Neural progenitor cell (in vitro differentiated cells): ENCODE measurements at regions not wholly inside any gene's neighbourhood (a gene's known extent, or its start where the extent isn't known, plus 50 kb on each side); places are given as distances from the start of the nearest gene placed in this dataset.

ENCODE experiments used
- DNase-seq: peaks from one replicate; pipeline ENCODE4 v3.0.0-alpha.2; 2016; ENCODE audit warnings: low spot score
- H2AFZ ChIP-seq: fragments of 200-600 bp; sonication (generic); replicated peaks from 2 replicates; pipeline ENCODE4 v1.6.1; 2016; ENCODE audit warnings: antibody characterized with exemption
- H3F3A ChIP-seq: fragments of 200-600 bp; sonication (generic); 2 replicates; pipeline ENCODE4 v1.6.1; 2016; ENCODE audit warnings: antibody characterized with exemption, low read depth
- H3K27ac ChIP-seq: fragments of 200-600 bp; sonication (generic); 2 replicates; pipeline ENCODE4 v1.5.1; 2016; ENCODE audit warnings: mild to moderate bottlenecking
- H3K27me3 ChIP-seq: fragments of 200-600 bp; sonication (generic); 2 replicates; pipeline ENCODE4 v1.6.1; 2016; ENCODE audit warnings: mild to moderate bottlenecking, moderate library complexity
- H3K36me3 ChIP-seq: fragments of 200-600 bp; sonication (generic); 2 replicates; pipeline ENCODE4 v1.5.1; 2016
- H3K4me1 ChIP-seq: fragments of 200-600 bp; sonication (generic); 2 replicates; pipeline ENCODE4 v1.6.1; 2016; ENCODE audit warnings: mixed run types
- H3K4me2 ChIP-seq: fragments of 200-600 bp; sonication (generic); 2 replicates; pipeline ENCODE4 v1.6.1; 2016
- H3K4me3 ChIP-seq: fragments of 200-600 bp; sonication (generic); 2 replicates; pipeline ENCODE4 v1.5.1; 2016
- H3K79me2 ChIP-seq: fragments of 200-600 bp; sonication (generic); 2 replicates; pipeline ENCODE4 v1.6.1; 2016; ENCODE audit warnings: low read depth
- H3K9ac ChIP-seq: fragments of 200-600 bp; sonication (generic); 2 replicates; pipeline ENCODE4 v1.6.1; 2016
- H3K9me3 ChIP-seq: fragments of 200-600 bp; sonication (generic); 2 replicates; pipeline ENCODE4 v1.5.1; 2016; ENCODE audit warnings: low read depth
- H4K20me1 ChIP-seq: fragments of 200-600 bp; sonication (generic); 2 replicates; pipeline ENCODE4 v1.6.1; 2016; ENCODE audit warnings: low read depth
- H3K27ac Mint-ChIP-seq: 3 replicates; pipeline ENCODE4 v1.8.0; 2021; ENCODE audit warnings: mixed read lengths
- H3K27me3 Mint-ChIP-seq: 2 replicates; pipeline ENCODE4 v1.8.0; 2022; ENCODE audit warnings: low read depth, mild to moderate bottlenecking, inconsistent platforms, moderate library complexity, mixed read lengths; ENCODE audit not compliant: insufficient read depth
- H3K36me3 Mint-ChIP-seq: 3 replicates; pipeline ENCODE4 v1.8.0; 2021; ENCODE audit warnings: mixed read lengths
- H3K4me1 Mint-ChIP-seq: 3 replicates; pipeline ENCODE4 v1.8.0; 2021; ENCODE audit warnings: mixed read lengths
- H3K4me3 Mint-ChIP-seq: 3 replicates; pipeline ENCODE4 v1.8.0; 2021; ENCODE audit warnings: mild to moderate bottlenecking, moderate library complexity, mixed read lengths
- H3K9me3 Mint-ChIP-seq: 3 replicates; pipeline ENCODE4 v1.8.0; 2020; ENCODE audit warnings: mixed read lengths
- EZH2 ChIP-seq: fragments of 200-600 bp; sonication (generic); IDR thresholded peaks from 2 replicates; pipeline ENCODE4 v1.6.1; 2017; ENCODE audit warnings: antibody characterized with exemption, mild to moderate bottlenecking, moderate library complexity
- EZH2phosphoT487 ChIP-seq: fragments of 200-600 bp; sonication (generic); IDR thresholded peaks from 2 replicates; pipeline ENCODE4 v1.6.1; 2017; ENCODE audit warnings: antibody characterized with exemption
- TF ChIP-seq, protein P1 (sequence below): fragments of 200-600 bp; sonication (generic); IDR thresholded peaks from 2 replicates; pipeline ENCODE4 v1.5.1; 2017; ENCODE audit warnings: antibody characterized with exemption, mild to moderate bottlenecking

- H3K4me1 Mint-ChIP-seq: peaks cover 13% of the 10 kb centered on the region
- Histone ChIP-seq H3K27me3 (no peaks in the 10 kb centered on the region), H3F3A (no peaks in the 10 kb centered on the region), H3K27ac (no peak overlapping the region), H3K9me3 (no peaks in the 10 kb centered on the region), H3K4me2 (no peak overlapping the region), H3K4me3 (no peak overlapping the region), H3K9ac (no peak overlapping the region), H3K36me3 (no peaks in the 10 kb centered on the region), H3K4me1 (peaks cover 7% of the 10 kb centered on the region), H4K20me1 (no peaks in the 10 kb centered on the region), H3K79me2 (no peaks in the 10 kb centered on the region), H2AFZ (no peak overlapping the region)
- DNase-seq: no peak
- no peak for TF ChIP-seq EZH2phosphoT487
- TF ChIP-seq EZH2: no peak
- TF ChIP-seq, protein P1, sequence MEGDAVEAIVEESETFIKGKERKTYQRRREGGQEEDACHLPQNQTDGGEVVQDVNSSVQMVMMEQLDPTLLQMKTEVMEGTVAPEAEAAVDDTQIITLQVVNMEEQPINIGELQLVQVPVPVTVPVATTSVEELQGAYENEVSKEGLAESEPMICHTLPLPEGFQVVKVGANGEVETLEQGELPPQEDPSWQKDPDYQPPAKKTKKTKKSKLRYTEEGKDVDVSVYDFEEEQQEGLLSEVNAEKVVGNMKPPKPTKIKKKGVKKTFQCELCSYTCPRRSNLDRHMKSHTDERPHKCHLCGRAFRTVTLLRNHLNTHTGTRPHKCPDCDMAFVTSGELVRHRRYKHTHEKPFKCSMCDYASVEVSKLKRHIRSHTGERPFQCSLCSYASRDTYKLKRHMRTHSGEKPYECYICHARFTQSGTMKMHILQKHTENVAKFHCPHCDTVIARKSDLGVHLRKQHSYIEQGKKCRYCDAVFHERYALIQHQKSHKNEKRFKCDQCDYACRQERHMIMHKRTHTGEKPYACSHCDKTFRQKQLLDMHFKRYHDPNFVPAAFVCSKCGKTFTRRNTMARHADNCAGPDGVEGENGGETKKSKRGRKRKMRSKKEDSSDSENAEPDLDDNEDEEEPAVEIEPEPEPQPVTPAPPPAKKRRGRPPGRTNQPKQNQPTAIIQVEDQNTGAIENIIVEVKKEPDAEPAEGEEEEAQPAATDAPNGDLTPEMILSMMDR: no peak
- H3K36me3 Mint-ChIP-seq: no peaks in the 10 kb centered on the region
- no peaks in the 10 kb centered on the region for H3K9me3 Mint-ChIP-seq
- no peak overlapping the region for H3K4me3 Mint-ChIP-seq
- peaks cover 8% of the 10 kb centered on the region for H3K27me3 Mint-ChIP-seq
- no peak overlapping the region for H3K27ac Mint-ChIP-seq
Measured at GRCh38 chr3:135328036-135328435, 533.0 kb downstream of the EPHB1 start.

GRCh38 chr3:135329479-135329878 lies 534.4 kb downstream of the EPHB1 start:
- Mint-ChIP-seq H3K4me1 (peaks cover 13% of the 10 kb centered on the region), H3K36me3 (no peaks in the 10 kb centered on the region), H3K4me3 (no peak overlapping the region), H3K27me3 (peaks cover 8% of the 10 kb centered on the region), H3K9me3 (no peaks in the 10 kb centered on the region), H3K27ac (no peak overlapping the region)
- Histone ChIP-seq H3K79me2 (no peaks in the 10 kb centered on the region), H3K9me3 (no peaks in the 10 kb centered on the region), H3K4me2 (no peak overlapping the region), H3K27ac (no peak overlapping the region), H4K20me1 (no peaks in the 10 kb centered on the region), H3K36me3 (no peaks in the 10 kb centered on the region), H3F3A (no peaks in the 10 kb centered on the region), H2AFZ (no peak overlapping the region), H3K9ac (no peak overlapping the region), H3K4me3 (no peak overlapping the region), H3K4me1 (peaks cover 7% of the 10 kb centered on the region), H3K27me3 (no peaks in the 10 kb centered on the region)
- TF ChIP-seq, protein P1: no peak
- no peak for TF ChIP-seq EZH2
- TF ChIP-seq EZH2phosphoT487: no peak
- no peak for DNase-seq

GRCh38 chr3:135337192-135337591 lies 542.1 kb downstream of the EPHB1 start:
- Histone ChIP-seq H3K4me3 (no peak overlapping the region), H3K9me3 (no peaks in the 10 kb centered on the region), H3K27ac (no peak overlapping the region), H3K27me3 (no peaks in the 10 kb centered on the region), H3K79me2 (no peaks in the 10 kb centered on the region), H3K36me3 (no peaks in the 10 kb centered on the region), H3K4me2 (no peak overlapping the region), H2AFZ (no peak overlapping the region), H4K20me1 (no peaks in the 10 kb centered on the region), H3F3A (no peaks in the 10 kb centered on the region), H3K9ac (no peak overlapping the region), H3K4me1 (no peaks in the 10 kb centered on the region)
- Mint-ChIP-seq H3K4me3 (no peak overlapping the region), H3K36me3 (no peaks in the 10 kb centered on the region), H3K4me1 (no peaks in the 10 kb centered on the region), H3K27me3 (peaks cover 3% of the 10 kb centered on the region), H3K9me3 (peaks cover 4% of the 10 kb centered on the region), H3K27ac (no peak overlapping the region)
- TF ChIP-seq EZH2phosphoT487 (no peak), EZH2 (no peak)
- TF ChIP-seq, protein P1: no peak
- DNase-seq: no peak

DNA sequence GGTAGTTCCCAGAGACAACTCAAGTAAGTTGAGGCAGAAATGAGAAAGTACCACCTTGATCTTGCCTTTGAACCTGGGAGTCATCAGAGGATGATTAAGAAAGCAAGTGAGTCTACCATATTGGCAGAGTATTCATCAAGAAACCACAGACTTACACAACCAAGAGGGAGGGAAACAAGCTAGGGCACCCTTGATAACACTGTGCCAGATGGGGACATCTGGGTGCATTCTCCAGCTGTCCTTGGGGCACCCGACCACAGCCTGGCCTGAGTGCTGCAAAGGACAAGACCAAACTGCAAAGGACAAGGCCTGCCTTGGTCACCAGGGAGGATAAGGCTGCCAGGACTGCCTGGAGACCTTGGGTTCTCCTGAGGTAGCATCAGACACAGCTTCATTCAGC lies 553.6 kb downstream of the EPHB1 start:
- Histone ChIP-seq H3K79me2 (no peaks in the 10 kb centered on the region), H3K36me3 (no peaks in the 10 kb centered on the region), H3K4me2 (no peak overlapping the region), H3K9me3 (no peaks in the 10 kb centered on the region), H3F3A (no peaks in the 10 kb centered on the region), H3K4me1 (peaks cover 7% of the 10 kb centered on the region), H3K9ac (no peak overlapping the region), H4K20me1 (no peaks in the 10 kb centered on the region), H3K27me3 (no peaks in the 10 kb centered on the region), H3K27ac (no peak overlapping the region), H3K4me3 (no peak overlapping the region), H2AFZ (no peak overlapping the region)
- Mint-ChIP-seq H3K4me1 (no peaks in the 10 kb centered on the region), H3K27ac (no peak overlapping the region), H3K27me3 (peaks cover 3% of the 10 kb centered on the region), H3K36me3 (no peaks in the 10 kb centered on the region), H3K9me3 (no peaks in the 10 kb centered on the region), H3K4me3 (no peak overlapping the region)
- TF ChIP-seq EZH2 (no peak), EZH2phosphoT487 (no peak)
- TF ChIP-seq, protein P1: no peak
- DNase-seq: no peak
